Heart right ventricle (tissue), 16 donors: ENCODE measurements at regions not wholly inside any gene's neighbourhood (a gene's known extent, or its start where the extent isn't known, plus 50 kb on each side); places are given as distances from the start of the nearest gene placed in this dataset.

Source experiments
- ATAC-seq, 8 donors: fragments of 200-7000 bp; cut with Tn5 transposase; one replicate each; pipeline ENCODE4 v1.9.1; 2020; ENCODE audit warnings: mild to moderate bottlenecking in 8 of 8, moderate library complexity in 8 of 8, moderate number of reproducible peaks in 1 of 8
- DNase-seq, 2 donors: peaks; one replicate each; pipeline ENCODE4 v3.0.0-alpha.2; 2020
- H3K27ac ChIP-seq, 10 donors: fragments of 200-600 bp; sonication (generic) in 2 of 10; one replicate each; pipeline versions ENCODE4 v1.5.0 to v1.8.0; 2020 to 2022; ENCODE audit warnings: mild to moderate bottlenecking in 3 of 10
- H3K27me3 ChIP-seq, 7 donors: fragments of 200-600 bp; one replicate each; pipeline ENCODE4 v1.8.0; 2021 to 2022; ENCODE audit warnings: mild to moderate bottlenecking in 2 of 7
- H3K36me3 ChIP-seq, 9 donors: fragments of 200-600 bp; sonication (generic) in 1 of 9; one replicate each; pipeline versions ENCODE4 v1.5.0 to v1.8.0; 2020 to 2022; ENCODE audit warnings: mild to moderate bottlenecking in 2 of 9
- H3K4me1 ChIP-seq, 9 donors: fragments of 200-600 bp; sonication (generic) in 1 of 9; one replicate each; pipeline versions ENCODE4 v1.5.0 to v1.8.0; 2020 to 2022; ENCODE audit warnings: mild to moderate bottlenecking in 4 of 9
- H3K4me3 ChIP-seq, 10 donors: fragments of 200-600 bp; sonication (generic) in 2 of 10; one replicate each; pipeline versions ENCODE4 v1.5.0 to v1.8.0; 2020 to 2022; ENCODE audit warnings: mild to moderate bottlenecking in 7 of 10, moderate library complexity in 2 of 10
- H3K9me3 ChIP-seq, 11 donors: fragments of 200-600 bp in 10 of 11; sonication (generic) in 2 of 11; one replicate each; pipeline versions ENCODE4 v1.5.0 to v1.8.0; 2013 to 2022; ENCODE audit warnings: mild to moderate bottlenecking in 2 of 11, control low read depth in 1 of 11, moderate library complexity in 1 of 11
- CTCF ChIP-seq, 9 donors: fragments of 200-600 bp; sonication (generic) in 2 of 9; IDR thresholded peaks; one replicate each; pipeline versions ENCODE4 v1.5.0 to v1.8.0; 2021 to 2022; ENCODE audit warnings: antibody characterized with exemption in 9 of 9, mild to moderate bottlenecking in 5 of 9, moderate library complexity in 1 of 9
- WGBS, 2 donors: extraction: QIAGEN DNeasy Blood & Tissue Kit; methylation state at CpG; one replicate each; pipeline ENCODE4 v1.1.7; 2013; ENCODE audit warnings: inconsistent platforms in 1 of 2; 5-methylcytosine and 5-hydroxymethylcytosine counted together
- intact Hi-C, 10 donors: fragments of 100-400 bp; cut with DNase I; formaldehyde crosslinking; loops; one replicate each; pipeline versions ENCODE4 v1.11.1 to v1.14.2; 2022
- donor health status: Arrhythmogenic right ventricular cardiomyopathy.
- donor health status: ischemic (EF 13 %, LVEDD 7.1; RV severe dilation, severe dysfunction).
- donor health status: healthy with polysubstance abuse.
- donor health status: DM: no; HTN: yes; CAD: no.
- donor health status: DM: no; HTN: no; CAD: no.
- donor health status: ischemic (EF 25% LVEDD 6.9; RV normal size, moderate dysfunction).
- donor health status: ischemic (EF 25% LVEDD 5.7; RV mildly dilated, moderate dysfunction).
- donor health status: healthy.
- donor health status: DM: yes; HTN: yes; CAD: no.
- donor health status: Ischemic cardiomyopathy.
- donor health status: ischemic (EF 35%, LVEDD 5.7; RV mildly dilated, moderate dysfunction).
- donor health status: nonischemic (EF 11% LVEDD 7.7; RV severe dilation, severe dysfunction).
- donor health status: DM: yes; HTN: yes; CAD: no.
- donor health status: PGD.
- donor health status: ischemic (EF 29% LVEDD 5.4; RV normal size, mild dysfunction).
- donor health status: nonischemic (EF 23%, LVEDD 6.1; RV moderate dilation, normal function).

- TF ChIP-seq CTCF (IDR thresholded peaks at IDR 0.05), result no peak
- Histone ChIP-seq H3K4me1 (no peaks in the 10 kb centered on the region), H3K27ac (no peak overlapping the region), H3K36me3 (no peaks in the 10 kb centered on the region), H3K27me3 (peaks cover 0 to 64% (median 0%) of the 10 kb centered on the region in 7 donors), H3K4me3 (no peak overlapping the region), H3K9me3 (no peaks in the 10 kb centered on the region)
- intact Hi-C loops, result no loop called here
- WGBS, 2 donors, result 35 to 85% methylated on average over 2 of the region's 2 CpGs
- DNase-seq (no peak), ATAC-seq (peak in 1 of 8 donors; percentile 55)
Observed at GRCh38 chrX:37904833-37905232, 57.5 kb upstream of the DYNLT3 start.

DNA sequence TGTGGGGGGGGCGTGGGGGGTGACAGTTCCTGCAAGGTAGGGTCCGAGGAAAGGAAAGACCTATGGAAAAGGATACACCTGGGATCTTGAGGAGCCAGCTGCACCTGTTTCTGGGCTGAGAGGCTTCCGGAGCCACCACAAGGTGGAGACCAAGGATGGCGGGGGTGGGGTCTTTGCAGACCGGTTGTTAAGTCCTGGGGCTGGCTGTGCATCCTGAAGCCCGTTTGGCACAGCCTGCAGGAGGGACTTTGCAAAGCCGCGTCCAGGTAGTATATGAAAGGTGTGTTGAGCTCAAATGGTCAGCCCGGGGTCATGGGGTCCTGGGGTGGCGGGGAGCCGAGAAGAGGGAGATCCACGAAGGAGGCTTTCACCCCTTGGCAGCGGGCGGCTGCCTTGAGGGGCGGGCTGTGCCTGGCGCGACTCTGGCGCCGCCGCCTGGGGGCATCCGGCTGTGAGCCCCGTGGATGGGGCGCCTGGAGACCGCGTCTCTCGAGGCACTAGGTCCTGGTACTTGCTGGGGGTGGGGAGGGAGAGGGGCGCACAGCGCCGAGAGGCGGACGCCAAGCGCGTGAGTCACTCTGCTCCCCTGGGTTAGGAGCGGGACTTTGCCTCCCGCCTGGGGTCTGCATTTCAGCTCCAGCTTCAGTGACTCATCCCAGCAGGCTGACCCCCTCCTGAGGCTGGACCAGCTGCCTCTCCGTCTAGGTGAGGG is 58.2 kb upstream of the DYNLT3 start:
- WGBS, 2 donors, result 5% methylated on average over 35 of the region's 36 CpGs
- peak in 1 of 2 donors; percentile 10 for DNase-seq
- intact Hi-C loops, result no loop called here
- Histone ChIP-seq H3K36me3 (no peaks in the 10 kb centered on the region), H3K27ac (no peak overlapping the region), H3K9me3 (no peaks in the 10 kb centered on the region), H3K4me1 (no peaks in the 10 kb centered on the region), H3K4me3 (peak overlapping the region in 6 of 10 donors; percentile 16 to 44 (median 32)), H3K27me3 (peaks cover 0 to 61% (median 0%) of the 10 kb centered on the region in 7 donors)
- peak in 7 of 8 donors; percentile 33 to 92 (median 63) for ATAC-seq
- TF ChIP-seq CTCF (IDR thresholded peaks at IDR 0.05), result peak in 6 of 9 donors; percentile 9 to 45 (median 36)

GRCh38 chrX:37906357-37906756 is 59.0 kb upstream of the DYNLT3 start:
- H3K27me3 ChIP-seq, result peaks cover 0 to 53% (median 0%) of the 10 kb centered on the region in 7 donors
- no peaks in the 10 kb centered on the region for H3K9me3 ChIP-seq
- intact Hi-C loops, result no loop called here
- peak overlapping the region in 6 of 10 donors; percentile 16 to 44 (median 32) for H3K4me3 ChIP-seq
- no peak for ATAC-seq
- H3K27ac ChIP-seq, result no peak overlapping the region
- no peaks in the 10 kb centered on the region for H3K36me3 ChIP-seq
- no peaks in the 10 kb centered on the region for H3K4me1 ChIP-seq
- 17 to 19% methylated on average over 11 of the region's 11 CpGs for WGBS, 2 donors
- no peak for TF ChIP-seq CTCF (IDR thresholded peaks at IDR 0.05)
- DNase-seq, result no peak

DNA sequence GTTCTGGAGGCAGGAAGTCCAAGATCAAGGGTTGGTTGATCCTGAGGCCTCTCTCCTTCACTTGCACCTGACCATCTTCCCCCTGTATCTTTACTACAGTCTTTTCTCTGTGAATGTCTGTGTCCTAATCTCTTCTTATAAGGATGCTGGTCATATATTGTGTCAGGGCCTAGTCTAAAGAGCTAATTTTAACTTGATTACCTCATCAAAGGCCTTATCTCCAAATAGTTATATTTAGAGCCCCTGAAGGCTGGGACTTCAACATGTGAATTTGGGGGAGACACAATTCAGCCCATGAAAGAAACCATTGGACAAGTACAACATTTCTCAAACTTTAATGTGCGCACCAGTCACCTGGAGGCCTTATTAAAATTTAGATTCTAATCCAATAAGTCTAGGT is 62.8 kb upstream of the DYNLT3 start:
- ATAC-seq (peak in 3 of 8 donors; percentile 42 to 66 (median 60)), DNase-seq (no peak)
- peaks cover 0 to 46% (median 0%) of the 10 kb centered on the region in 7 donors for H3K27me3 ChIP-seq
- no peaks in the 10 kb centered on the region for H3K4me1 ChIP-seq
- no peak for TF ChIP-seq CTCF (IDR thresholded peaks at IDR 0.05)
- intact Hi-C loops, result no loop called here
- no peak overlapping the region for H3K4me3 ChIP-seq
- H3K9me3 ChIP-seq, result no peaks in the 10 kb centered on the region
- H3K36me3 ChIP-seq, result no peaks in the 10 kb centered on the region
- no peak overlapping the region for H3K27ac ChIP-seq
- 94 to 100% methylated on average over 1 of the region's 1 CpG for WGBS, 2 donors
